SH-SY5Y (cell line): ENCODE measurements at regions not wholly inside any gene's neighbourhood (a gene's known extent, or its start where the extent isn't known, plus 50 kb on each side); places are given as distances from the start of the nearest gene placed in this dataset.

Experiments used
- GATA2 ChIP-seq: IDR thresholded peaks from 2 replicates; pipeline ENCODE4 v1.6.1; 2011; ENCODE audit warnings: mild to moderate bottlenecking, low read depth, low read length
- GATA3 ChIP-seq: IDR thresholded peaks from 2 replicates; pipeline ENCODE4 v1.6.1; 2011; ENCODE audit warnings: low read depth, mild to moderate bottlenecking, low read length, moderate library complexity

- peak; percentile 93 for TF ChIP-seq GATA3
- TF ChIP-seq GATA2: peak; percentile 98
Observed at GRCh38 chr15:100775581-100776185, 103.9 kb upstream of the ALDH1A3 start.
